IPS-NIHi11 (cell line): ENCODE measurements at regions not wholly inside any gene's neighbourhood (a gene's known extent, or its start where the extent isn't known, plus 50 kb on each side); places are given as distances from the start of the nearest gene placed in this dataset.
A peak's percentile ranks its signal among the peaks of the same experiment; 100 is the strongest.
"Not testable (repeated sequence)": the region's sequence is repeated elsewhere in the genome, so short reads cannot be mapped to it uniquely, and the experiment has no call there.

ENCODE experiments used
- DNase-seq: peaks from one replicate; pipeline ENCODE4 v3.0.0; 2012; ENCODE audit warnings: mixed read lengths, low spot score

DNA sequence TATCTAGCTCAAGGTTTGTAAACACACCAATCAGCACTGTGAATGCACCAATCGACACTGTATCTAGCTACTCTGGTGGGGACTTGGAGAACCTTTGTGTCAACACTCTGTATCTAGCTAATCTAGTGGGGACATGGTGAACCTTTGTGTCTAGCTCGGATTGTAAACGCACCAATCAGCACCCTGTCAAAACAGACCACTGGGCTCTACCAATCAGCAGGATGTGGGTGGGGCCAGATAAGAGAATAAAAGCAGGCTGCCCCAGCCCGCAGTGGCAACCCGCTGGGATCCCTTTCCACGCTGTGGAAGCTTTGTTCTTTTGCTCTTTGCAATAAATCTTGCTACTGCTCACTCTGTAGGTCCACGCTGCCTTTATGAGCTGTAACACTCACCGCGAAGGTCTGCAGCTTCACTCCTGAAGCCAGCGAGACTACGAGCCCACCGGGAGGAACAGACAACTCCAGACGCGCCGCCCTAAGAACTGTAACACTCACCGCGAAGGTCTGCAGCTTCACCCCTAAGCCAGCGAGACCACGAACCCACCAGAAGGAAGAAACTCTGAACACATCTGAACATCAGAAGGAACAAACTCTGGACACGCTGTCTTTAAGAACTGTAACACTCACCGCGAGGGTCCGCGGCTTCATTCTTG lies 128.5 kb downstream of the MRPL14 start:
- not testable (repeated sequence) for DNase-seq

DNA sequence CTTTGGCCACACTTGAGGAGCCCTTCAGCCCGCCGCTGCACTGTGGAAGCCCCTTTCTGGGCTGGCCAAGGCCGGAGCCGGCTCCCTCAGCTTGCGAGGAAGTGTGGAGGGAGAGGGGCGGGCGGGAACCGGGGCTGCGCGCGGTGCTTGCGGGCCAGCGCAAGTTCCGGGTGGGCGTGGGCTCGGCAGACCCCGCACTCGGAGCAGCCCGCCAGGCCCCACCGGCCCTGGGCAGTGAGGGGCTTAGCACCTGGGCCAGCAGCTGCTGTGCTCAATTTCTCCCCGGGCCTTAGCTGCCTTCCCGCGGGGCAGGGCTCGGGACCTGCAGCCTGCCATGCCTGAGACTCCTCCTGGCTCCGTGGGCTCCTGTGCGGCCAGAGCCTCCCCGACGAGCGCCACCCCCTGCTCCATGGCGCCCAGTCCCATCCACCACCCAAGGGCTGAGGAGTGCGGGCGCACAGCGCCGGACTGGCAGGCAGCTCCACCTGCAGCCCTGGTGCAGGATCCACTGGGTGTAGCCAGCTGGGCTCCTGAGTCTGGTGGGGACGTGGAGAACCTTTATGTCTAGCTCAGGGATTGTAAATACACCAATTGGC lies 129.2 kb downstream of the MRPL14 start:
- DNase-seq: not testable (repeated sequence)

DNA sequence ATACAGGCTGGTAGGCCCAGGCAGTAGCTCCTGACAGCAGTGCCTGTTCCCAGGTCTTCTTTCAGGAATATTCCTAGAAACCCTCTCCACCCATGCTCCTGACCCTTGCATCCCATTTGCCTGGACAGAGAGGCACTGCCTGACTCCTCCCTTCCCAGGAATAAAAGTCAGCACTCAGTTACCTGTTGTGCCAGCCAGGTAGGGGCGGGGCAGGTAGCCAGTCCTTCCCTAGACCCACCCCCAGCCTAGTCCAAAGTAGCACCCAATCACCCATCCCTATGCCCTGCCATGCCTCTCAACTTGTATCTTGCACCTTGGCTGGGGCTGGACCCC lies 129.9 kb downstream of the MRPL14 start:
- DNase-seq: no peak

DNA sequence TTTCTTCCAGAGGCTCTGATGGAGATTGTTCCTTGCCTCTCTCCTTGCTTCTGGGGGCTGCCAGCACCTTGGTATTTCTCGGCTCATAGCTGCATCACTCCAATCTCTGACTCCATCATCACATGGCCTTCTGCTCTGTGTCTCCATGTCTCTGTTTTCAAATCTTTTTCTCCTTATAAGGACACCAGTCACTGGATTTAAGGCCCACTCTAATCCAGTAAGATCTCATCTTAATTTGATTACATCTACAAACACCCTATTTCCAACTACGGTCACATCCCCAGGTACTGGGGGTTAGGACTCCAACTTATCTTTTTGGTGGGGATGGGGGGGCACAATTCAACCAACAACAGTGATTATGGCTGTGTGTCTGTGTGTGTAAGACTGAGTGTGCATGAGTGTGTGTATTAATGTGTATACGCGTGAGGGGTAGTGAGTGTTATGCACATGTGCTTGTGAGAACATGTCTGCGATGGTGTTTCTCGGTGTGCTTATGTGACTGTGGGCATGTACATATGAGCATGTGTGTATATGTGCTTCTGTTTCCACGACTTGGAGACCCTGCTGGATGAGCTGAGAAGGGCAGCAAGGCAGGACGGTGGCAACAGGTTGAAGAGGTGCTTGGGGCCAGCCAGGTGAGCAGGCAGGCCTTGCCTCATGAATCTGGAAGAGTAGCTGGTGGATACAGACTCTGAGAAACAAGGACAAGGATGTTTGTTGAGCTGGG lies 130.5 kb downstream of the MRPL14 start:
- DNase-seq: no peak

DNA sequence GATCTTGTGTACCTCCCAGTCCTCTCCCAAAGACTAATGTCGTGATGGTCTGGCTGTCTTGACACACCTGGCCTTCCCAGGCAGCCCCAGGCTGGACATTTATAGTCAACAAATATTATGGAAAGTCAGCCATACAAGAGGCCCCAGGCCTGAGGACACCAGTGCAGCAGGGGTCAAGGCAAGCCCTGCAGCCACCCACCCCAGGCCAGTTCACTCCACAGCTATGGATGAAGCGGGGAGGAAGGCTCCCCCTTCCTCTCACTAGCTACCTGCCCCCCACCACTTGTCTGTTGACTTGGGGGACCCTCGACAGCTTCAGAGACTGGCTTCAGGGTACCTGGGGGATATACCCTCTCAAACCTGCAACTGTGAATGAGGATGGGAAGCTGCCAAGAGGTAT lies 132.1 kb downstream of the MRPL14 start:
- no peak for DNase-seq

DNA sequence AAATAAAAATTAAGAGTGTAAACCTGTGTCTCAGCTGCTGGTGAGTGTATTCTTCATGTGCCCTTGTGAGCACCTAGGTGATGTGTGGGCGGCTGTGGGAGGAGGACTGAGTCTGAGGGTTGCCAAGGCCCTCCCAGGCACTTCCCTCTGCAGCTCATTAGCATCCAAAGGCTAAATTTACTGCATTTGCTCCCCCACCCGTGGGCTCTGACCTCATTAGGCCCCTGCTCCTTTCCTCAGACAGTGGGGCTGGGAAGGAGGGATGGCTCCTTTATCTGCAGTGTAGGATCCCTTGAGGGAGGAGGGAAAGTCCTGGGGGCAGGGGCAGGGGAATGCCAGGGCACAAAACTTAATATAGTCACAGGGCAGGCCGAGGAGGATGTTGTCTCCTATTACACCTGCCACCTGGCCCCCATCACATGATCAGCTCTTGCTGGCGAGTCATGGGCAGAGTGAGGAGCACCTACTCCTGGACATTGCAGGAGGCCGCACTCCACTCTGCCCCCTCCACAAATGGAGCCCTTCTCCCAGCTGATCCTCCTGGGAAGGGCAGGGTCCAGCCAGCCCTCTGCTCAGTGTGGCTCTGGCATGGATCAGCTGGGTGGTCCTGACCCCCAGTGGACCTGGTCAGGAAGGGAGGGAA lies 133.2 kb downstream of the MRPL14 start:
- DNase-seq: no peak

DNA sequence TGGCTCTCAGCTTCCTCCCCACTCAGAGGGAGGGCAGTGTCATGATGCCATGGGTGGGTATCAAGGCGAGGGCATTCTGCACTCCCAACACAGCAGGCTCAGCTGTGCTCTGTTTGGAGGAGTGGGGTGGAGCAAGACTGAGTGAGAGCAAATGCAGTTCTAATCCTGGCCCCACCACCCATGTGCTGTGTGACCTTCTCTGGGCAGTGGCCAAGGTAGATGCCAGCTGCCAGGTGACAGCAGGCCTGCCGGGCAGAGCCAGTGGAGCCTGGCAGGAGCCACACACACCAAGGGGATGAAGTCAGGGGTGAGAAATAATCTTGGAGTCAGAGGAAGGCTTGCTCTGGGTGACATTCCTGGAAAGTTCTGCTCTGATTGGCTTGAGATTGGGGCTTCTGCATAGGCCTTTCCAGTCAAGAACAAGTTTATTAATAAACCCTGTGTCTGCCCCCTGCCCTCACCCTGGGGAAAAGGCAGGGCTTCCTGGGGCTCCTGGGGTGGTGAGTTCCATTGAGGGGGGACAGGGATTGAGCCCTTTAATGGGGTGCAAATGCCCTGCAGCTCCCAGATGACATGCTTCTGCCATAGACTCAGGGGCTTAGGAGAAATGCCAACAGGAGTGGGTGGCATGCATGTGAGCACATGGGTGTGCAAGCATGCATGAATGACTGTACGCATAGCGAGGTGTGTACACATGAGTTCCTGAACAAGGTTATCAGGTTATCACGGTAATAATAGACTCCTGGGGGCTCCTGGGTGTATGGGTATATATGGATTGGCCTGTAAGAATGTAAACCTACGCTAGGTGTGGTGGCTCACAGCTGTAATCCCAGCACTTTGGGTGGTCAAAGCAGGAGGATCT lies 134.2 kb downstream of the MRPL14 start:
- DNase-seq: no peak

DNA sequence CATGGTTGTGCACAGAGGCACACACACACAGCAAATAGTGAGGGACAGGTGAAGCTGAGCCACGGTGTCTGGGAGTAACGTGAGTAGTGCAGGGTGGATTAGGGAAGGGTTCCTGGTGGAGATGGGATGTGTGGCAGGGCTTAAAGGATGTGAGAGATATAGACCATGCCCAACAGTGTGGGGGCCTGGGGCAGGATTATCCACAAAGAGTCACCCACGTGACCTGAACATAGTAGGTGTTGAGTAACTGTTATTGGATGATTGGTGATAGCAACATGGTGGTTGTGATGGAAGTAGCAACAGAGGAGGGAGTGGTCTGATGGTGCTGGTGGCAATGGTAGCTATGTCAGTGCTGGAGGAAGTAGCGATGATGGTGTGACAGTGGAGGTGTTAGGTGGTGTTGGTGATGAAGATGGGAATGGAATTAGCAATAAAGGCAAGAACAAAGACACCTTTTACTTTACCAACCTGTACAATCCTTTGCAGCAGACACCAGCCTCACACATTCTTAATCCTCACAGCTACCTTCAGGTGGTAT lies 135.1 kb downstream of the MRPL14 start:
- DNase-seq: no peak

DNA sequence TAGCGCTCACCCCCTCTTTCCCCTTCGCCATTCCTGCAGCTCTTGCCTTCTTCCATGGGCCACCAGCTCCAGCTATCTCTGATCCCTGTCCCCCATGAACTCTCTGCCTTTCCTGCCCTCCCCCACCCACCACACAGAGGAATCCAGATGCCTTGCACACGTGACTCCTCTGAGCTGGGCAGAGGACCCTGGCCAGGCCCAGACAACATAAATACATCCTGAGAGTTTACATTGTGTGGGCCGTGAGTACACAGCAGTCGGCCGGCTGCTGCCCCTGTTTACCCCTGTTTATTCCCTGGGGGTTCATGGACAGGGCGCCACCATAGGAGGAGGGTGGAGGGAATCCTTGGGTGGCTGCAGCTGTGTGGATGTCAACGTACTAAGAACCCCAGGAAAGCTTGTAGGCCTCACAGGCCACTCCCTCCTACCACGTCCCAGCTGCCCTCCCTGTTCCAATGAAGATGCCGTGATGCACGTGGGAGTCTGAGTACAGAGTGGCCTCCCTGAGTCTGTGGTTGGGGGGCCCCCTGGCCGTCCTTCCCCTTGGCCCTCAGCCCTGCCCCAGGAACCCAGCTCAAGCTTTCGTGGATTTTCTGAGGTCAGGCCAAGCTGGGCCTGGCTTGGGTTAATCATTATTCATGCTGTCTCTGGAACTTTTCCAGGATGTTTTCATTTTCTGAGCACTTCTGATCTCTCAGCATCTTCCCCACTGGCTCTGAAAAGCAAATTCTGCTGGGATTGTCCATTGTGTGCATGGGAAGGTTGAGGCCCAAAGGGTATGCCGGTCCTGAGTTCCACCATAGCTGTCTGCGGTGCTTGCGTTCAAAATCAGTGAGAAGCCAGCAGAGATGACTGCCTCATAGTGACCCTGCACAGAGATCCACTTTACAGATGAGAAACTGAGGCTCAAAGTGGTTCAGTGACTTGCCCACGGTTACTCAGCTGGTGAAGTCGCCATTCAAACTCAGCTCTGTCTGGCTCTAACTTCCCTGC lies 136.3 kb downstream of the MRPL14 start:
- DNase-seq: no peak

DNA sequence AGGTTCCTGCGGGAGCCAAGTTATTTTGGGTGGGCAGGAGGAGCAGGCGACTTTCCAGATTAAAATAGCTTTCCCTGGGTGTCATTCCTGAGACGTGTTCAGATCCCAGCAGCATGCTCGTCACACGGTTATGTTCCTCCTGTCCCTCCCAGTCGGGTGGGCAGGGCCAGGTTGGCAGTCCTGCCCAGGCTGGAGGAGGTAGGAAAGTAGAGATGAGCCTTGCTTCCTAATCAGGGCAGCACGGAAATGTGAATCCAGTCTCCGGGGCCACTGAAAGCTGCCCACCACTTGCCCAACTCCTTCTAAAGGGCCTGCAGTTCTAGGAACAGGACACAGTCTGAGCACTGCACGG lies 137.0 kb downstream of the MRPL14 start:
- DNase-seq: no peak

DNA sequence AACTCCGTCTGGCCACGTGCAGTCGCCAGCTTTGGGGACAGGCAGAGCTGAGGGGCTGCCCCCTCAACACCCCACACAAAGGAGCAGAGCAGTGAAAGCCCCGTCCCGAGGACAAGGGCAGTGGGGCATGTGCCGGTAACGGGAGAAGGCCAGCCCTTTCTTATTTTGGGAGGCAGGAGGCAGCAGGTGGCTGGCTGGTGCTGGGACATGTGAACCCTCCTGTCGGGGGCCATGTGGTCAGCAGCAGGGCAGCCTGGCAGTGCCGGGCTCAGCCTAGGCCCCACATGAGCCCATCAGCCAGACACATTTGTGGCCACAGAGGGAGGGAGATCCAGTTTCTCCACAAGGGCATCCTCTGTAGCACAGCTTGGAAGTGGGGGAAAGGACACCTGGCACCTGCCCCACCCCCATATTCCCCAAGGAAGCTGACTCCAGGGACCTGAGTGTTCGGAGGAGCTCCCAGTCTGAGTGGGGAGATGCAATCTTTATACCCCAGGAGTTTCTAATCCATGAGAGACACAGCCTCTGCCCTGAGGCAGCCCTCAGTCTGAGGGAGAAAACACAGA lies 137.6 kb downstream of the MRPL14 start:
- no peak for DNase-seq

DNA sequence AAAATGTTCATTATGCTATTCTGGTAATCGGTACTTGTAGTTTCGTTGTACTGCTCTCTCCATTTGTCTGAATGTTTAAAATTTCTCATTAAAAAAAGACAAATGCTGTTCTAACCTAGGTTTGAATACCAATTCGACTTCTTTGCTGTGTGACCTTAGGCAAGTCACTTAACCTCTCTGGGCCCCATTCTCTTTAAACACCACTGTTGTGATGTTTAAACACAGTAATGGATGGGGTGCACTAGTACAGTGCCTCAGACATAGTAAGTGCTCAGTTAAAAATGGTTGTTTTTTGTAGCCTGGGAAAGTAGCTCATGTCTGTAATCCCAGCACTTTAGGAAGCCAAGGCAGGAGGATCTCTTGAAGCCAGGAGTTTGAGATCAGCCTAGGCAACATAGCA lies 138.5 kb downstream of the MRPL14 start:
- DNase-seq: no peak

DNA sequence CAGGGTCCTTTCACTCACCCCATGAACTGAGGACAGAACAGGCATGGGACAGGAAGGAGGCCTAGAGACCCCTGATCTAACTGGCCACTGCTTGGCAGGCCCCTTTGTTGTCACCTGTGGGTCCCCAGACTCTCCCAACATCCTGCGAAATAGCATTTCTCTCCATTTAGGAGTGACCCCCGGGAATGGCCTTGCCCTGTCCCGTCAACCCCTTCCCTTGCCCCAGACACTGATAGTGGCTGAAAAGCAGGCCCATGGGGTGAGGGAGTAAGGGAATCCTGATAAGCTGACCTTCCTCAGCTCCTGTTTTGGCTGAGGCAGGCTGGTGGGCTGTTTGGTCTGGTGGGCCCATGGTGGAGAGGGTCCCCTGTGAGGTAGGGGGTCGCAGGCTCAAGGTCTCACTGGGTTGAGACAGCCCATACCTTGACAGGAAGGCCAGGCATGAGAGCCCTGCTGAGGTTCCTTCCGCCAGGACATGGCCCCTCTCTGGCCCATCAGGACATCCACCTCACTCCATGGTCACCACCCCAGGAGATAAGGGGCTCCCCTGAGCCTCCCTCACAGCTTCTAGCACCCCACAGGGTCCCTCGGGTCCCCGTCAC lies 139.3 kb downstream of the MRPL14 start:
- no peak for DNase-seq

DNA sequence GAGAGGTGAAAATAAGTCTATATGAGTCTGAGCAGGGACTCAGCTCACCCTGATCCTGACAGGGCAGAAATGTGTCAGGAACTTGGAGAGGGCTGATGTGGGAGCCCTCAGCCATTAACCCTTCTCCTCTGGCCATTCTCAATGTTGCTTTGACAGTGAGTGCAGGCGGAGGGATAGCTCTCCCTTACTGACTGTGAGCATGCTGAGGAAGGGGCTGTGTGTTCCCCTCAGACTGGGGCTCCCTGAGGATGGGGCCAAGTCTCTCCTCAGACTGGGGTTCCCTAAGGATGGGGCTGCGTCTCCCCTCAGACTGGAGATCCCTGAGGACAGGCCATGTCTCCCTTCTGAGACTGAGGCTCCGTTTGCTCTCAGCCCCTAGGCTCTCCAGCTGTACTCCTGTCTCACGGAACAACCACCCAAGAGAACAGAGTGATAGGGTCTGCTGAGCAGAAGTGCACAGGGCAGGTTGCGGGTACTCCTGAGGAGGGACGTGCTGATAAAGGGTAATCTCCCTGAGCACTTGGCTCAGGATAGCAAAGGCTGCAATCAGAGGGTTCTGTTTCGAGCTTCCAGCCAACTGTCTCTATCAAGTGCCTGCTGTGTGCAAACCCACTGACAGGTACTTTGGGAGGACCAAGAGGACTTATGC lies 141.0 kb downstream of the MRPL14 start:
- no peak for DNase-seq

DNA sequence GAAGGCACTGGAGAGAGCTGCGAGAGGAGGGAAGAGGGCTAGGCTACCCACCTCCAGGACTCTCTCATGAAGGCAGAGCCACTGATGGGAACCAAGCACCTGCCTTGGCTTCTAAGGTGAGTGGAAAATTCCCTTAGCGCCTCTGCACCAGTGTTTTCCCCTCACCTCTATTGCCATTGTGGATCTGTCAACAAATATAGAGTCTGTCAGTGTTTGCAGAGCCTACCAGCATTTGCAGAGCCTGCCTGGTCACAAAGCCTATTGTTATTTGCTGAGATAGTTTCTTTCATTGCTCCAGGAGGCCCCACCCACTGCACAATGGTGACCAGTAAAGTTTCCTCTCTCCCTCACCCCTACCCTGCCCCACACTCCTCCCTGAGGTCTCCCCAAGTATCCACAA lies 141.9 kb downstream of the MRPL14 start:
- no peak for DNase-seq

DNA sequence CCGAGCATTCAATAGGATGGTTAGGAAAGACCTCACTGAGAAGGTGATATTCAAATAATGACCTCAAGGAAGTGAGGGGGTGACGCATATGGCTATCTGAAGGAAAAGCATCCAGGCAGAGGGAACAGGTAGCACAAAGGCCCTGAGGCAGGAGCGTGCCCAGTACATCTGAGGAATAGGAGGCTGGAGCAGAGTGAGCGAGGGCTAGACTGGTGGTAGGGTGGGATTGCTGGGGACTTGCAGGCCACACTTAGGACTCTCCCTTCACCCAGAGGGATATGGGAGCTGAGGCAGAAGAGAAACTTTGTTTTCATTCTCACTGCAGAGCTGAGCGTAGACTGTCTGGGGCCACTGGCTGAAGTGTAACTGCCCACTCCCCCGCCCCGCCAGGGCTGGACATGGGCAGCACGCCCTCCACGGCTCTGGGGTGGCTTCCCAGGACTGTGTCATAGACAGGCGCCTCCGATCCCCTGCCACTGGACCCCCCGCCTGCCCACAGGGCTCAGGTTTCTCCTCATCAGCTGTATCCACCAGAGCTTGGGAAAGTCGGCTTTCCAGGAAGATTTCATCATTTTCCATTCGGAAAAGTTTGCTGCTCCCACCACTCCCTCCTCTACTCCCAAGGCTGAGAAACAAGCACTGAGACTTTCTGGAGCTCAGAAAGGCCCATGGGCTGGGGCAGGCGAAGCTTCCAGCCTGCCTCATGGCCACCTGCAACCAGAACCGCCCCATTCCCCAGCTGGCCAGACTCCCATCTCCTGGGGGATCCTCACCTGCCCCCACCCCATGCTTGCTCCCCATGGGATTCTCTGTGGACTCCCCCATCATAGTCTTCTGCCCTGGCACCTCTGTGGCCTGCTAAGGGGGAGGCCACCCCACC lies 142.6 kb downstream of the MRPL14 start:
- DNase-seq: peak; percentile 45

DNA sequence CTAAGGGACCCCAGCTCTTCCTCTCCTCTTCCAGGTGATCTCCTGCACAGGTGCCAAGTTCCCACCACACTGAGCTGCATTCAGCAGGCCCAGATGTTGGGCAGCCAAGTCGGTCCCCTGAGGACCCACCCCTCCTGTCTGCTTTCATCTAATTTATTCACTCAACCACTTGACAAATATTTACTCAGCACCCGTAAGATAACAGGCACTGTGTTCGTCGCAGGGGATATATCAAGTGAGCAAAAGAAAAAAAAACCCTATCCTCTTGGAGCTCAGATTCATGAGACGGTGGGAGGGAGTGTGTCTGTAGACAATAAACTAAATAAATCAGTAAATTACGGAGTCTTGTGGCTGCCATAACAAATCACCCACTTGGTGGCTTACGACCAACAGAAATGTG lies 143.6 kb downstream of the MRPL14 start:
- no peak for DNase-seq

DNA sequence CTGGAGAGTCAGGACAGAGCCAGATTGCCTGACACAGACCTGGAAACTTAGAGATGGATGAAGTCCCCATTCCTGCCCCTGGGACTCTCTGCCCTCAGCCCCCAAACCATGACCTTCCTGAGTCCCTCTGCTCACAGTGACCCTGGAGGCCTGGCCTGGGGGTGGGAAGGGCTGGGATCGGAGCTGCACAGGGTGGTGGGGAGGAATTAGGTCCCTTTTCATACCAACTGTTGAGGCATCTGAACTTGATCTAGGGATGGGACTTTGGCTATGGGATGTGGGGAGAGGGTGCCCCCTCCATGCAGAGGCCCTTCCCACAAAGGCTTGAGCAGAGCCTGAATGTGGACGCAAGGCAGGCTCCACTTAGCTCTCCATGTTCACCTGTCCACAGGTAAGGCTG lies 144.1 kb downstream of the MRPL14 start:
- DNase-seq: no peak
